NCI-H1105 treated with DMSO at 0.1 percent for 48 hours (cell line): ENCODE measurements at regions not wholly inside any gene's neighbourhood (a gene's known extent, or its start where the extent isn't known, plus 50 kb on each side); places are given as distances from the start of the nearest gene placed in this dataset.
A peak's percentile ranks its signal among the peaks of the same experiment; 100 is the strongest.

Source experiments
- DNase-seq: peaks from one replicate; lab custom pipeline; 2025; lab: John Stamatoyannopoulos, UW

DNA sequence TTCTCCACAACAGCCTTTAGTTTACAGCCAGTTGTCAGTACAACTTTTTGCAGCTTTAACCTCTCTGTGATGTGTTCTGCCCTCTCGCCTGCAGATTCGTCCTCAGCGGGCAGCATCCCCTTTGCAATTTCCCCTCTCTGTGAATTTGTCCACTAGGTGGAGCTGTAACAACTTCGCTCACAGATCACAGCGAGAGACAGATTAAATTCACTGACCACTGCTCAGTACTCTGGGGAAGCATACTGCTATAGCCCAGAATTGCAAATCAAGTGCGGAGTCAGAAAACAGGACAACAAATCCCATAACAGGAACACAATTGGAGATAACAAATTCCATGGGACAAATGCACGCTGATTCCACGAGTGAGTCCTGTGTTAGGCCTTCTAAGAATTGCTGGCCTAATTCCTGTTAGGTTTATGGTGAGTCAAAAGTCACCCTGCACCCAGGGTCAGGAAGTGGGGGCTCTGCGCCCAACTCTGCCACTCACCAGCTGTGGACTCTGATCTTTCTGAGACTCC is 2124.9 kb downstream of the MAT2B start:
- DNase-seq, result peak; percentile 3

- DNase-seq, result no peak
These were observed 2125.8 kb downstream of the MAT2B start for GRCh38 chr5:165631235-165631634.

GRCh38 chr5:165642366-165642765 is 2136.9 kb downstream of the MAT2B start:
- no peak for DNase-seq

- no peak for DNase-seq
These were observed 2160.4 kb downstream of the MAT2B start for GRCh38 chr5:165665735-165666400.

DNA sequence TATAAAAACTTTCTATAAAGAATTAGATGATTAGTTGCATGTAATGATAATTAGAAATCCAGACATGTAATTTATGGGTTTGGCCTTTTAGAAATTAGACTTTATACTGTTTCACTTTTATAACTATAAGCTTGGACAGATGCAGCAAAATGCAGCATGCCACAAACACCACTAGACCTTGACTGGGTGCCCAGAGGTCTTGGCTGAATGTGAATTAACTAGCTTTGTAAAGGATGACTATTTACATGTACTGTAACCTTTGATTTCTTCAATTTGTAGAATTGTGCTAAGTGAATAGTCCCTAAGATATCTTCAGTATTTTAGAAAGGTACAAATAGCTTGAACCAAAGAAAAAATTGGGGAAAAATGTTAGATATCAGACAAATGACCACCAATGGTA is 2168.1 kb downstream of the MAT2B start:
- no peak for DNase-seq

- DNase-seq, result no peak
These were observed 2190.4 kb downstream of the MAT2B start for GRCh38 chr5:165695796-165696195.

GRCh38 chr5:165705960-165706359 is 2200.5 kb downstream of the MAT2B start:
- no peak for DNase-seq

DNA sequence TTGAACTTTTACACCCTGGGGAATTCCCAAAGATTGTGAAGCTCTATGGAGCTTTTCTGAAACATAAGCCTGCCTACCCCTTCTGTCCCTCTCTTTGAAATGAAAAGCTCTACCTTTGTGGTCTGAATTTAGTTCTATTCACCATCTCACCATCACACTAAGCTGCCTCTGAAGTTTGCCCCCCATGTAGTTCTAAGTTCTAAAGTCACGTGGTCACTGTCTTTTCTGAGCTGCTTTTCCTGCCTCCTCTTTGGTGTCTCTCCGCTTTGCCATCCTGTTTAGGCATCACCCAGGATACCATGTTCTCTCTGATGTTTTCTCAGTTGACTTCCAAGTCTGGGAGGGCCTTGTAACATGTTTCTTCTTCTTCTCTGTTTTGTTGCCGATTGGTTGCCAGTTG is 2206.6 kb downstream of the MAT2B start:
- no peak for DNase-seq

DNA sequence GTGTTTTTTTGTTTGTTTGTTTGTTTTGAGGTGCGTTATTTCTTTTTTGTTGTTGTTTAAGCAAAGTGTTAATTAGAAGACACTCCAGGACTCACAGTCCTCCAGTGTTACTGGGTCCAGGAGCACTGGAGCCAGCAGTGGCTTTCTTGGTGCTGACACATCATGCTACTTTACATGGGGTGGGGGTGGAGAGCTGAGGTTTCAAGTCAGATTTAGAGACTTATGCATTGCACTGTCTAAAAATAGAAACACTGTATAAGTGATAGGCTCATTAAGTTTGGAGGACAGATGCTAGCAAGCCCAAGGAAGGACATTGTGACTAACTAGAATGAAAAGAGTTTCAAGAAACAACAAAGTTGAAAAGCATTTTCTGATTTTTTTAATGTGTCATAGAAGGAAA is 2209.2 kb downstream of the MAT2B start:
- DNase-seq, result no peak

DNA sequence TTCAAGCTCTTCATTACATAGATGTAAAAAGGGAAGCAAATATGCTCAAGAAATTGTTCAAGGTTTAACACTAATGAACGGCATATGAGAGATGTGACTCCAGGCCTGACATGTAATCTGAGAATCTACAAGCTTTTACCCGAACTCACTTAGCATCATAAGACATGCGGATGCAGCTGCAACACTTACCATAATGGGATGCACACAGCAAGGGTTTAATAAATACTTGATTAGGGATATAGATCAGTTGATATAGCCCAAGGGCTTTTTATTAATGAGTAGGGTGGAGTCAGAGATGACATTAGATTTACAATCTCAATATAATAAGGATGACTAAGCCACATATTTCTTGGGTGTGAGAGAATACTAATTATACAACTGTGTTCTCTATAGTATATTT is 2215.5 kb downstream of the MAT2B start:
- no peak for DNase-seq

DNA sequence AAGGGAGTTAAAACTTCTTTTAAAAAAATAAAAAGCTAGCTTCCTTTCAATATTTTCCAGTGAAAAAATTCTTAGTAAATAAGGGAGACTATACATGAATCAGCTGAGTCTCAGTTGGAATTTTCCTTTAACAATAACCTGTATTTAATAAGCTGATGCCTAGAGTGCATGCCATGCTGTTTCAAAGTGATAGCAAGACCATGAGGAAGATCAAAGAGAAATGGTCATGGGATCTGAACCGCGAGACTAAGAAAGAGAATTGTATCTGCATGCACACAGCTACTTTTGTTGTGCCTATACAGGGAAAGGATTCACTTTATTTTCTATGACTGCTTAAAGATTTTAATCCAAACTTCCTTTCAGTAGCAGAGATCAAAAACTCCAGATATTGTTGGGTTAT is 2217.0 kb downstream of the MAT2B start:
- DNase-seq, result no peak

DNA sequence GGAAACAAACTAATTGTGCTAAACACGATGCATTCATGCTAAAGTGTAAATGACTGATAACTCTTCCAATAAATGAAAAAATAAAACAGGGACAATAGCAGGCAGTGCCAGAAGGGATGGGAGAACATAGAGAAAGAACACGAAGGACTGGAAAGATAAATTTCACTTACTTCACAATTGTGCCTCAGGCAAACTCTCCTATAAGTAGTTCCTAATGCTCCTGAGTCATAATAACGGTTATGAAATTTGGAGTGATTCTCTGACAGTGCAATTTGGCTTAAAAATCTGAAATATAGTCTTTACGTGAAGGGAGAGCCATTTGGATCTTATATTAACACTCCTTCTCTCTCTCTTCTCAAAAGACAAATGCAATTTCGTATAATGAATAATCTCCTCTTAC is 2218.5 kb downstream of the MAT2B start:
- no peak for DNase-seq

- no peak for DNase-seq
These were observed 2223.0 kb downstream of the MAT2B start for GRCh38 chr5:165728425-165728824.

- DNase-seq, result no peak
These were observed 2230.0 kb downstream of the MAT2B start for GRCh38 chr5:165735388-165735787.

GRCh38 chr5:165739079-165739741 is 2233.8 kb downstream of the MAT2B start:
- no peak for DNase-seq

DNA sequence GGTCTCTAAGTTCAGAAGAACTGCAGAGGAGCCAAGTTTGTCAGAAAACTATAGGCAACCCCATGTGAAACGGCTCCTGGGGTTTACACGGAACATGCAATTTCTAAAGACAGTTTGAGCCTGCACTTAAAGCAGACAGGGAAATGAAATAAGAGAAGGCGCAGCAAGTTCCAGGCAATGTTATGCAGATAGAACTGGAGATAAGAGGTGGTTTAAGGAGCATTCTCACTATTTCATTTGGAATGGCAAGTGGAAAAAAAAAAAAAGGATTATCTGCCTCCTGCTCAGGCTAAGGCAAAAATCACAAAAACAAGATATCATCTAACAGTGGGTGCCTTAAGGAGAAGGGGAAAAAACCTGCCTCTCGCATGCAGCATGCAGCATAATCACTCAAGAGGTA is 2252.4 kb downstream of the MAT2B start:
- no peak for DNase-seq

- DNase-seq, result no peak
These were observed 2269.7 kb downstream of the MAT2B start for GRCh38 chr5:165775111-165775510.

DNA sequence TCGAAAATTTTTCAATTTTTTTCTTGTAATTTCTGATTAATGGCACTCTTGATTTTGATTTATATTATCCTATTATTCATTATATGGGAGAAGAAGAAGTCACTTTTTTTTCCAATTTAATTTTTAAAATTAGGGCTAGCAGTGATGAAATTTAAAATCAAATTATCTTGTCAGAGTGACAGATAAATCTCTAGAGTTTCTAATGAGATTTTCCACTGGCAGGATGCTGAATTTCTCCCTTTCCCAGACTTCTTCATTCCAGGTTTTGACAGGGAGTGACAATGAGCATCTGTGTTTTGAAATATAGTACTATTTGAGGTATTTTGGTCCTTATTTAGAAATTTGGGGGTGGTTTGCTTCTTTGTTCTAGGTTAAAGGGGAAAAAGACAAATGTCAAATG is 2274.1 kb downstream of the MAT2B start:
- DNase-seq, result no peak

DNA sequence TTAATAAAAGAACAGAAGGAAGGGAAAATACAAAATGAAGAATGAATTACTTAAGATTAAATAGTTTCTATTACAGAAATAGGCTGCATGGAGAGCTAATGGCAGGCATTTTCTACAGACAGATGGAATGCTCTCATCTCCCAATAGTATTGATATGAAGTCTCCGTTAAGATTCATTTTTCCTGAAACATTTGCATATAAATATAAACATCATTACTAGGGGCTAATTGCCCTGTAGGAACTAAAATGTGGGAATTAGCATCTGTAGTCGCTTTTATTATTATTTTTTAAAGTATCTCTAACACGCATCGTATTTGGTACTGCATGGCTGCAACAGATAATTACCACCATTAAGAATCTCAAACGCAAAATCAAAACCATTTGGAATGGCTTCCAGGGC is 2275.5 kb downstream of the MAT2B start:
- DNase-seq, result no peak

GRCh38 chr5:165781738-165782137 is 2276.3 kb downstream of the MAT2B start:
- no peak for DNase-seq

GRCh38 chr5:165783024-165783423 is 2277.6 kb downstream of the MAT2B start:
- DNase-seq, result no peak

- no peak for DNase-seq
These were observed 2280.7 kb downstream of the MAT2B start for GRCh38 chr5:165786073-165786472.

DNA sequence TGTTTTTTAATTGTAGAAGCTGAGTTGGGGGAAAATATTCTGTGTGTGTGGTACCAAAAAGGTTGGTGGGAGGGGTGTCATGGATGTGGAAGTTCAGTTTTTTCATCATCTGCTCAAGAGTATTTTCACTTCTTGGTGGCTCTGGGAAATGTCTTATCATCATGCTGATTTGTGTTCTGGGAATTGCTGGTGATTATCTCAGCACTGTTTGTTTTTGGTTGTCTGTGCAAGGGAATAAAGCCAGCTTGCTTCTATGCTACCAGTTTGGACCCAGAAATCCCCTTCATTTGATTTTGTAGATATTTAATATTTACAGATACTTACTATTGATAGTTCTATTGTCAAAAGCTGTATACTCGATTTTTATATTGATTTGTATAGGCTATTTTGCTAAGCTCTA is 2289.7 kb downstream of the MAT2B start:
- DNase-seq, result no peak

- DNase-seq, result no peak
These were observed 2300.3 kb downstream of the MAT2B start for GRCh38 chr5:165805756-165806155.
